Fibroblast of gingiva (primary cell): ENCODE measurements at regions not wholly inside any gene's neighbourhood (a gene's known extent, or its start where the extent isn't known, plus 50 kb on each side); places are given as distances from the start of the nearest gene placed in this dataset.
"Not testable (repeated sequence)": the region's sequence is repeated elsewhere in the genome, so short reads cannot be mapped to it uniquely, and the experiment has no call there.

Source experiments
- DNase-seq: peaks from one replicate; pipeline ENCODE4 v3.0.0-alpha.2; 2011; ENCODE audit warnings: low read depth

GRCh38 chr12:83226960-83227359 is 540.3 kb downstream of the TMTC2 start:
- DNase-seq = not testable (repeated sequence)

GRCh38 chr12:83225806-83226205 is 539.1 kb downstream of the TMTC2 start:
- no peak for DNase-seq

- no peak for DNase-seq
Measured at GRCh38 chr12:83224012-83224411, 537.3 kb downstream of the TMTC2 start.

GRCh38 chr12:83220774-83221173 is 534.1 kb downstream of the TMTC2 start:
- no peak for DNase-seq

GRCh38 chr12:83216230-83216629 is 529.5 kb downstream of the TMTC2 start:
- DNase-seq = no peak

- DNase-seq = no peak
Measured at GRCh38 chr12:83214185-83214584, 527.5 kb downstream of the TMTC2 start.

- DNase-seq = no peak
Measured at GRCh38 chr12:83210933-83211332, 524.2 kb downstream of the TMTC2 start.

GRCh38 chr12:83199069-83199468 is 512.4 kb downstream of the TMTC2 start:
- DNase-seq = no peak

- no peak for DNase-seq
Measured at GRCh38 chr12:83198291-83199015, 511.7 kb downstream of the TMTC2 start.

- no peak for DNase-seq
Measured at GRCh38 chr12:83197483-83197914, 510.8 kb downstream of the TMTC2 start.

GRCh38 chr12:83196694-83197350 is 510.1 kb downstream of the TMTC2 start:
- DNase-seq = no peak

- DNase-seq = no peak
Measured at GRCh38 chr12:83190631-83191390, 504.1 kb downstream of the TMTC2 start.

GRCh38 chr12:83186419-83186818 is 499.7 kb downstream of the TMTC2 start:
- DNase-seq = no peak

GRCh38 chr12:83185241-83185640 is 498.5 kb downstream of the TMTC2 start:
- DNase-seq = no peak
